NCI-H446 (cell line): ENCODE measurements at regions not wholly inside any gene's neighbourhood (a gene's known extent, or its start where the extent isn't known, plus 50 kb on each side); places are given as distances from the start of the nearest gene placed in this dataset.

Experiments used
- DNase-seq, 2 experiments: peaks; one replicate each; lab custom pipeline; 2025; lab: John Stamatoyannopoulos, UW

DNA sequence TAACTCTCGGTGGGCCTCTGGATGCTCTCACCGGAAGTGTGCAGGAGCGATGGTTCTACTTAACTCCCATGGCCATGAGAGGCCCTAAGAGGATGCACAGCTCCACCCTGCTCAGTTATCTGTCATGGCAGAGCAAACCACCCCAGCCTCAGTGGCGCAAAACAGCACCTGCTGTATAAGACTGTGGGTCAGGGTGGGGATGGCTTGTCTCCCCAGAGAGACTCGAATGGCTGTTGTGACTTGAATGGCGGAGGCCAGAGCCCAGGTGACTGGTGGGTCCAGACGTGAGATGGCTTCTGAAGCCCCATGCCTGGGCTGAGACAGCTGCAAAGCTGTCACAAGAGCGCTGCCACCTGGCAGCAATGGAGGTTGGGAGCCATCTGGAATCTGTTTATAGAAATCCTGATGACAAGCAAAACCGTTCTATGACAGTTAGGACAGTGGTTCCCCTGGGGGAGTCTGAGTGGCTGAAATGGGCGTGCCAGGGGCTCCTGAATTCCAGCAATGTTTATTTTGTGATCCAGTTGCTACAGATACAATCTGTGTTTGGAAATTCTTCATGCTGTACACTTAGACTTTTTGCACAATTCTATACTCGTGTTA is 490.5 kb downstream of the TCERG1L start:
- no peak for DNase-seq

DNA sequence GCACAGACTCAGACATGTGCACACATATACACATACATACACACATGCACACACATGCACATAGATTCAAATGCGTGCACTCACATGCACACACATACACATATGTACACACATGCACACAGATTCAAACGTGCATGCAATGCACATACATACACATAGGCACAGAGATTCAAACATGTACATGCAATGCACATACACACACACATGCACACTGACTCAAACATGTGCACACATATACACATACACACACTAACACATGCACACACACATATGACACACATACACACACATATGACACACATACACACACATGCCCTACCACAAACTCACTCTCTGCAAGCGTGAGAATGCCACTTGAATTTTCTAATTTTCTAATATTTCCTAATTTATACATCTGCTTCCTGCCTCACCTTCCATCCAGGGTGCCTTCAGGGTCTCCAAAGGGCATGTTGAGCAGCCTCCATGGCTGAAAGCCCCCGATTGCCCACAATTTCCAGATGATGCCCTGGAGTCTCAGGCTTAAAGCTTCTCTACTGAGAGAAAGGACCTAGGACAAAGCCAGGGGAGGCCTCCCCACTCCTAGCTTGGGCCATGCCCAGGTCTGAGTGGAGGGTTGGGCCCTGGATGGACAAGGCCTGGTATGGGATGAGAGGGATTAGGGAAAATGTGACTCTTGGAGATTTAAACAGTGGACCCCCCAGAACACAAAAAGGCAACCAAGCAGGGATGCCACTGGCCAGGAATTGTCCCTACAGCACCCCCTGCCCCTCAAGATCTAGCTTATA is 487.1 kb downstream of the TCERG1L start:
- DNase-seq, result no peak

DNA sequence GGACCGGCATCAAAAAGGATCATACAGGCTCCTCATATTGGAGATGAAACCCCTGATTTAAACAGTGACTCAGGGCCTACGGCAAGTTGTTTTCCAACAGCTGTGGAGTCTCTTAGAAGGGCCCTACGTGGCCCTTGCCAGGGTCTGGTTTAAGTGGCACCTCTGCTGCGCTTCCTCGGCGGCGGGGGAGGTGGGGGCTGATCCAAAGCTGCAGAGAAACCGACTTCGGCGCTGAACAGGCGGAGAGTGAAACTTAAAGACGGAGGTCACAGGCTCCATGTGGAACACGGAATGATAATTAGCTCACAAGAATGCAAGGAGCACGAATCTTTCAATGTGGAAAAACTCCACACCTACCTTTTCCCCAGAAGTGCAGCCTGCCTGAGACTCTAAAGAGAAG is 477.9 kb downstream of the TCERG1L start:
- DNase-seq, result no peak

DNA sequence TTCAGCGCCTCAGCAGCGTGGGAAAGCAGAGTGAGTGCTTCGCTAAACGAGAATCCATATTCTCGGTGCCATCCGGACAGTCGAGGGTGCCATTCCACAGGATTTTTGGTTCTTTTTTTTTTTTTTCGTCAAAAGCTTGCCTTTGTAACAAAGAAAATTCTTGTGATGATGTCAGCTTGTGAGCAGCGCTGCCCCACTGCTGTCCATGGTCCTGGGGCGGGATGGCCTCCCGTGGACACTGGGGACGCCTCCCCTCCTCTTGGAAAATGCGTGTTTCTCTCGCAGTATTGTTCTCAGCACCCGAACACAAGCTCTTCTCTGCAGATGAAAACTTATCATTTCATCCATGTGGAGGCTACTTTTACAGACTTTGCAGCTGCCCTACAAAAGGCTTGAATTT is 477.4 kb downstream of the TCERG1L start:
- no peak for DNase-seq

DNA sequence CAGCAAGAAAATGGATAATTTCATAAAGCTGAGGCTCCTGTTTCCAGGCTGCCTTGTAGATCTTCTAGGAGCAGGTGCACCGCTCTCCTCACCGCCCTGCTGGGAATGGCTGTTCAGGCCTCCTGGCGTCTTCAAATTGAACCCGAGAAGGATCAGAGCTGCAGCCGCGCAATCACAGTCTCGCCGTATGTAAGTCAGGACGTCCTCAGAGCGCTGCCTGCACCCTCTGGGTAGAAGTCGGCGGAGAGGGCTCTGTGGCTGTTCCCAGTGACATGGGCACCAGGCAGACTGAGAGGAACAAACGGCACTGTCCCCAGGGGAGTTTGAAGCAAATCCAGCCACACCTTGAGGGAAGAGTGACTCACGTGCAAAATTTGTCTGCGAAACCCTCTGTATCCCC is 476.9 kb downstream of the TCERG1L start:
- no peak for DNase-seq

DNA sequence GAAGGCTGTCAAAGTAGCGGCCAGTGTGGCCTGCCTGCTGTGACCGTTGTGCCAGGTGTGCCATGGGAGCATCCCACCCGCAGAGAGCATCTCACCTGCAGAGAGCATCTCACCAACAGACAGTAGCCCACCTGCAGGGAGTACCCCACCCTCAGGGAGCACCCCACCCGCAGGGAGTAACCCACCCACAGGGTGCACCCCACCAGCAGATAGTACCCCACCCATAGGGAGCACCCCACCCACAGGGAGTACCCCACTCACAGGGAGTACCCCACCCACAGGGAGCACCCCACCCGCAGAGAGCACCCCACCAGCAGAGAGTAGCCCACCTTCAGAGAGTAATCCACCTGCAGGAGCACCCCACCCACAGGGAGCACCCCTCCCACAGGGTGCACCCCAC is 476.5 kb downstream of the TCERG1L start:
- DNase-seq, result no peak

DNA sequence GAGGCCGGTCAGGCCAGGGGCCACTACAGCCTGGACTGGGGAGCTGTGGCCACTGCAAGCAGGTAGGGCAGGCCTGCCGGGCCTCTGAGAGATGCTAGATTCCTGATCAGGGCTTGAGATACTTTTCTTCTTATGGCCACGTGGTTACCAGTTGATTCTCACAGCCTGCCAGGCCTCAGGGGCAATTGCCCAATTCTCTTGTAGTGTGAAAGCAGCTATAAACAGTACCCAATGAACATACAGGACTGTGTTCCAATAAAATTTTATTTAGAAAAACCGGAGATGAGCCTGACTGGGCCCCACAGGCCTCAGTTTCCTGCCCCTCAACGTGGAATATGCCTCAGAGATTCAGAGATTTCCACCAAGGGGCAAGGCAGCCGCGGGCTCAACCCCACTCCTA is 475.2 kb downstream of the TCERG1L start:
- DNase-seq, result no peak

DNA sequence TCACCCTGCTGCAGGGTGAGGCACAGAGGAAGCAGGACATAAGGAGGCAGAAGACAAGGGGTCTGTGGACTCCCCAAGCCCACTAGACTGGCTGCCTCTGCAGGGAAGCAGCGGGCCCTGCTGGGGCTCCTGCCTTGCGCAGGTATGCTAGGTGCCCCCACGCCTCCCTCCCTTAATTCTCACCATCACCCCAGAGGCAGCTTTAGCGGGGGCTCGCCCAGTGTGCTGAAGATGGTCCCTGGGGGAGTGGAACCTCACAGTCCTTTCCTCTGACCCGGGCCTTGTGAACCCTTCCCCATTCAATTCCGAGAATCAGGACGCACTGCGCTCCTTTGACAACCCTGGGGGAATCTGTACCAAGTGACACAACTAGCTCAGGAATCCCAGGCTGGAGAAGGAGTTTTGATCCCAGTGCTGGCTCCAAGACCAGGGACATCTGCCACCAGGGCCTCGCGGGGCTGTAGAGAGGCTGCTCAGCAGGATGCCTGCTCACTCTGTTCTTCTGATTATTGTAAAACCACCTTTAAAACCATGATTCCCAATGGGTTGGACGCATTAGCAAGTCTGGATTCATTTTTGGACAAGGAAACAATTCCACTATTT is 468.4 kb downstream of the TCERG1L start:
- DNase-seq, result no peak

DNA sequence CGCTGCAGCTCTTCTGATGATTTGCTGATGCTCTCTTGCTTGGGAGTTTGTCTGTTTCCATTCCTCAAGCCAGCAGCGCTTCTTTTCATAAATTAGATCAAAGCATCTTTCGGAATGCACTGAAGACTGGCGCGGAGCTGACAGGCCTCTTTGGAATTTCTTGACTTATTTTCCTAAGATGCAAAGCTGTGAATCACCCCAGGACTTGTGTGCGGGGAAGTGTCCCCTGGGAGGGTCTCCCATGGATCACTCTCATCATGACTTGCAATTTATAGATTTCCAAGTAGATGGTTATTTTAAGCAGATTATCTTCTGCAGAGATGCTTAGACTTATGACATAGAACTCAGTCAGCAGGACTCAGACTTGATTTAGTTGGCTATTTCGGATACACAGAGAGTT is 467.2 kb downstream of the TCERG1L start:
- no peak for DNase-seq

DNA sequence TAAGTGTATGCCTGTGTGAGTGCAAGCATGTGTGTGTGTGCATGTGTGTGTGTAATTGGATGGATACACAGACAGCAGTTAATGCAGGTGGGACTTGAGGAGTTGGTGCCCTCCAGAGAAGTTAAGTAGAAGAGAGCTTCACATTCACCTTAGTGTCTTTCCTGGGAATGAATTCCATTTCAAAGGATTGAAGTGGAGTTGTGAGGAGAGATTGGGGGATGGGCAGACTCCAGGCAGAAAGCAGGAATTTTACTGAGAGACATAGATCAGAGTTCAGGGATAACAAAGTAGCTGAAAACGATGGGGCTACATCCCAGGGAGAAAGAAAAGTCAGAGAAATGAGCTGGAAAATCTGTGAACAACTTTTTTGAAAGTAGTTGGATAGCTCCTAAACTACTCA is 464.4 kb downstream of the TCERG1L start:
- DNase-seq, result no peak

DNA sequence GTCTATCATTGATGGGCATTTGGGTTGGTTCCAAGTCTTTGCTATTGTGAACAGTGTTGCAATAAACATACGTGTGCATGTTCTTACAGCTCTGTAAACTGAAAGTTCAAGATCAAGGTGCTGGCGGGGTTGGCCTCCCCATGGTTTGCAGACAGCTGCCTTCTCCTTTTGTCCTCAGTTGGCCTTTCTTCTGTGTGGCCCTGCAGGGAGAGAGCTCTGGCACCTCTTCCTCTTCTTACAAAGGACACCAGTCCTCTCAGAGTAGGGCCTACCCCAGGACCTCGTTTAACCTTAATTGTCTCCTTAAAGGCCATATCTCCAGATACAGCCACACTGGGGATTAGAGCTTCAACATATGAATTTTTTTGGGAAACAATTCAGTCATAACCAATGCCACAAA is 462.7 kb downstream of the TCERG1L start:
- no peak for DNase-seq

DNA sequence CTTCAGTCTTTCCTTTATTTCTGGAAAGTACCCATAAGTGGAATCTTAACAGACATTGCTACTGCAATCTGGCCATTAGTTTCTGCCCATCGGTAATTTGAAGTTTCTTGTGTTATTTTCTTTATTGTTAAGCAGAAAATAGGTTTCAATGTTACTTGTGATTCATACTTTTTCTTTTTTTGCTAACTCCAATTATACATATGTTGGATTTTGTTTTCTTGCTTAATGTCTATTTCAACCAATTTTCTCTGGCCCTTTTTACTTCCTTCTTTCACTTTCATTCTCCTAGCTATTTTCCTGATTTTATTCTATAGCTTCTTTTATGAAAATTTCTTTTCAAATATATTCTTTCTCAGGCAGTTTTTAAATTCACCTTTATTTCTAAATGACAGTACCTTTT is 457.4 kb downstream of the TCERG1L start:
- no peak for DNase-seq

DNA sequence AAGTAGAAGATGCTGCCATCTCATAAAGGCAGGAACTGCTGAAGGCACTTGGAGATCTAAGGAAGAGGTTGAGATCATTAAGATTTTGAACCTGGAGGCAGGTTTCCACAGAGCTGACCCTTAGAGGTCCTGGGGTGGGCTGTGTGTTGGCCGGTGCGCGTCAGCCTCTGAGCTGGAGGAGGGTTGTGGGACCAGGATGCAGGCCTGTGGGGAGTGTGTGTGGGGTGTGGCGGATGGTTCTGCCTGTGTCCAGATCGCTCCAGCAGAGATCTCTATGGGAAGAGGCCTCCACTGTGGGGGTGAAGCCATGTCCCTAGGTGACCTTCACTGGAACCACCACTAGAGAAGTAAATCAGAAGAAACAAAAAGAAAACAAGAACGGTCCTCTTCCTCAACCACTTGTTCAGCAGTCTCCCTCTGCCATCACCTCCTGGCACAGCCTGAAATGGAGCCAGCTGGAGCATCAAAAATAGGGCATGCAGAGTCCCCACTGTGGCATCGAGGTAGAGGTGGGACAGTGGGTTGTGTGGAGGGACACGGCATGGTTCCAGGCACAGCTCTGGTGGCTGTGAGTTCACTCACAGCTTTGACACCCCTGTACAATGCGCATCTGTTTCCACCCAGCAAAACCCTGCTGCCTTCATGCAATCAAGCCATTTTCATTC is 453.8 kb downstream of the TCERG1L start:
- no peak for DNase-seq

DNA sequence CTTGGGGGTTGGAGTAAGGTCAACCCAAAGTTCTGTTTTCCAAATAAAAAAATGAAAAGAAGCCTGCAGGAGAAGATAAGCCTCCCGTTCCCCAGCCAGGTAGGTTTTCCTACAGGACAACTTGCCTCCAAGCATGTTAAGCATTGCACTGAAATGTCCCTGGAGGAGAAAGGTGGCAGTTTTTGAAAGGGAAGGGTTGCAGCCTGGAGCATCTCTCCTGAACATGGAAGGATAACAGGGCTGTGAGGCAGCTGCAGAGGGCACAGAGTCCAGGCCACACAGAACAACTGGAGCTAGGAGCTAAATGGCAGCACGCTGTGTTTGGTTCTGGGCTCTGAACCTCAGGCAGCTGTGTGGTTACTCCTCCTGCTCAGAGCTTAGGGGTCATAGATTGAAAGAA is 452.9 kb downstream of the TCERG1L start:
- no peak for DNase-seq

DNA sequence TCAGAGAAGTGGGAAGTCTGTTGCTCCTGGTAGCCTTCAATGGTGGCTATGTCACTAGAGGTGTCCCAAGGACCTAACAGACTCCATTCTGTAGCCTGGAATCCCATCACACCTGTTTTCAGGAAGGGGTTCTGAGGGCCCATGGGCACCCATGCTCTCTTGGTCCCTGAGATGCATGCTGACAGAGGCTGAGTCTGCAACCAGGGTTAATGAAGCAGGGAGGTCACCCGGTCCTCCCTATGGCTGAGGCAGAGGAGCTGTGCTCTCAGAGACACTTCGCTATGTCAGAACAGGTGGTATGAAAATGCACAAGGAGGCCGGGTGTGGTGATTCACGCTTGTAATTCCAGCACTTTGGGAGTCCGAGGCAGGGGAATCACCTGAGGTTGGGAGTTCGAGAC is 452.1 kb downstream of the TCERG1L start:
- DNase-seq, result no peak

DNA sequence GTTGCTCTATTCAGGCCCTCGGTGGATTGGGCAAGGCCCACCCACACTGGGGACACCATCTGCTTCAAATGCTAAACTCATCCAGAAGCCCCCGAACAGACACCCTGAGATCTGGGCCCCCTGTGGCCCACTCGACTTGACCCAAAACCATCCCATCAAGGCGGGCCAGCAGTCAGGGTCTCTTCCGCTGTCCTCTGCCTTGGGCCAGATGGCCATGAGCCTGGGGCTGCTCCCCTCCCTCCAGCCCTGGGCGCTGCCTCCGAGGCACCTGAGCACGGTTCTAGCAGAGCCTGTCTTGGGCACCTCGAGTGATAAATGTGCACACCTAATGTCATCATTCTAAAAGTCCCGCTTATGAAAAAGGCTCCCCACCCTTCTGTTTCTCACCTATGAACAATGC is 449.4 kb downstream of the TCERG1L start:
- DNase-seq, result no peak

DNA sequence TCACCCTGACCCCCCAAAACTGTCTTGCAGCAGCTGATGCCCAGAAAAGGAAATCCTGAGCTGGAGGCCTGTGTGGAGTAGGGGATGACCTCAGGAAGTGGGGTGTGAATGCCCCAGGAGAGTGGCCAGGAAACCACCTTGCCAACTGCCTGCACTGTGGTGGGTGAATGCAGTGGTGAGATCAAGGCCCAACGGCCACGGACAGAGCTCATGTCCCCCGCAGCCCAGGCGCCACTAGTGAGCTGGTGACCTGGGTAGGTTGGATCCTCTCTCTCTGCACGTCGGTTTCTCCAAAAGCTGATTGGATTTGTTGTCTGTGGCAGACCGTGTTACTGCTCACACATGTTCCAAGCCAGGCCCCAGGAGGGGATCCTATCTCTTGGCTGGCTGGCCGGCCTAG is 448.9 kb downstream of the TCERG1L start:
- DNase-seq, result no peak

DNA sequence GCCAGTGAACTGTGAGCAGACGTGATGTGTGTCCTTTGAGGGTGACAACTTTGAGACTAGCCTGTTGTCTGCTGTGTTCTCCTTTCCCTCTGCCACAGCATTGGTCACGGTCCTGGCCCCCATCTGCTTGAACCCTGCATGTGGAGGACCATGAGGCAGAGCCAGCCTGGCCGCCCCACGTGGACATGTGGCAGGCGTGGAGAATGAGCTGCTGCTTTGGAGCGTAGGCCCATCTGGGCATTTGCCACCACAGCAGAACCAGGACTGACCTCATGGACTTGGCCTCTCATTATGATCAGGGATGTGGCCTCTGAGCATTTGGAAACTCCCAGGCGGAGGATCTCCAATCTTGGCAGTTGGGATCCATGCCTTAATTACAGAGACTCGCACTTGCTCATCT is 448.5 kb downstream of the TCERG1L start:
- DNase-seq, result no peak

DNA sequence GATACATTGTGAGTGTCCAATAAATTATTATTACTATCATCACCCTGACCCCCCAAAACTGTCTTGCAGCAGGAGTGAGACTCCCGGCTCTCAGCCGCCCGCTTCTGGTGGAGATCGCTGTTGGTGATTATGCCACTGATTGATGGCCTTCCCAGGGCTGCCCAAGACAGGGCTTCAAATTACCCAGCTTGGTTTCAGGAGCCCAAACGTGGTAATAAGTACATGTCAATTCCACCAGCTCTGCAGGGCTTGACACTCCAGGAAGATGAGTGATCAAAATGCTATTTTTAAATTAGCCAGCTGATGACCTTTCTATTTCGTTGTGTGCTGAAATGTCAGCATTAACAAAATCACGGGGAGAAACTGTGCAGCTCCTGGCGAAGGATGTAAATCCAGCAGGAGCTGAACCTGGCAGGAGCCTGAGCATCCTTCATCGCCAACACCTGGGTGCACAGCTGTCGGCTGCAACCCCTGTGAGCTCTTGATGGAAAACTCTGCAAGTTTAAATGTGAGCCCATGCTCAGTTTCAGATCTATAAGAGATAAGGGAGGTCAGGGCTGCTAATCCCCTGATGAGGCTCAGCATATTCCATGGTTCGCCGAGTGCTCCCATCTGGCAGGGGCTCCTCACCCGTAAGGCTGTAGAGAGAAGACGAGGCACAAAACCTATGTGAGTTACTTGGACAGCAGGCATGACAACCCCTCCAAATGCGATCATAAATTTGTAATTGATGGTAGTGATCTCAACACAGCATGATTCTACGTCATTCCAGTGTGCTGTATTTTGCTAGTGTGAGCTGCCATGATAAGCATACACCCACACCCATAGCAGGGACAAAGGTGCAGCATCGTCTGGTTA is 446.3 kb downstream of the TCERG1L start:
- DNase-seq, result no peak

DNA sequence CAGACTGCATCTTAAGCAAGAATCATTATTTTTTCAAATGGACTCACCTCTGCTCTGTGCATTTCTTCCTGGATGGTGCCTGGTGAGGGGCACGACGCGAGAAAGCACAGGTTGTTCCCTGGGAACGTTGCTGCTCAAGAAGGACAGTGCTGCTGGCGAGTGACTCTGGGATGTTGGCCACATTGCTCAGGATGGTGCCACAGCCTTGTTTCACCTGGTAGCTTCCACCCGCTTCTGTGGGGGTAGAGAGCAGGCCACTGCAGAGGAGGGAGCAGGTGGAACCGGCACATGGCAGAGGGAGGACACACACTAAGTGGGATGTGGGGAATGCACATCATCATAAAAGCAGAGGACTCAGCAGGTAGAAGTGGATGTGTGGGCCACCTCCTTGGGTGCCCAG is 444.7 kb downstream of the TCERG1L start:
- no peak for DNase-seq

DNA sequence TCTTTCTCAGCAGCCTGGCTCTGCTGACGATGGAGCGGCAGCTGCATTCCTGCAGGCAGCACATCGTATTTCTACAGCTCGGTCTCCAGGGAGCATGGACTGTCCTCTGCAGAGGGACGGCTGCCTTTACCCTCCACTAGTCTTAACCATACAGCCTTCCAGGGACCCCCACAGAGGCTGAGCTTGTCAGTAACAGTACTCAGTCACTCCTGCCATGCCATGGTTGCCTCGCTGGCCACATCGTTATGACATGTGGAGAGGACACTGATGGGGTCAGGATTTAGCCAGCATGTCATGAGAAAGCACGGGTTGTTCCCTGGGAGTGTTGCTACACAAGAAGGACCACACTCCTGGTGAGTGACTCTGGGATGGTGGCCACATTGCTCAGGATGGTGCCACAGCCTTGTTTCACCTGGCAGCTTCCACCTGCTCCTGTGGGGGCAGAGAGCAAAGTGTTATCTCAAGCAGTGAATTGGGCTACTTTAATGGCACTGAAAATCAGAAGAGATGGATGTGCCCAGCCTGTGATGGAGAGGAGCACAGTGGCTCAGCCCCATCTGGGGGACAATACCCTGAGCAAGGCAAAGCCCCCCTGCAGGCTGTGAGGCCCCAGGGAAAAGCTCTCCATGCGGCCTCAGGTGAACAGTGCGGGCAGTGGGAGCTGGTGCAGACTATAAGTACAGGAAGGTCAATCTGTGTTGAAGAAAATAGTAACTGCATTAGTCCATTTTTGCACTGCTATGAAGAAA is 443.9 kb downstream of the TCERG1L start:
- DNase-seq, result no peak
